IMR-90 (cell line): ENCODE measurements at regions not wholly inside any gene's neighbourhood (a gene's known extent, or its start where the extent isn't known, plus 50 kb on each side); places are given as distances from the start of the nearest gene placed in this dataset.

Source experiments
- ATAC-seq: fragments of 200-7000 bp; cut with Tn5 transposase; 2 replicates; pipeline ENCODE4 v1.9.1; 2020; ENCODE audit warnings: low read depth, mild to moderate bottlenecking, moderate library complexity
- BruUV-seq: library from RNA; stranded (reverse); fragments of 400-500 nt; replicated peaks from 2 replicates; lab custom pipeline; 2021; lab: Mats Ljungman, UMichigan
- CTCF ChIA-PET: fragments of 300-600 bp; formaldehyde crosslinking; extraction: SDS; loops from one replicate; lab custom pipeline; 2021; ENCODE audit warnings: antibody characterized with exemption; lab: Yijun Ruan, JAX
- POLR2A ChIA-PET: fragments of 300-600 bp; sonication (Branson Sonifier 250); formaldehyde crosslinking; loops from one replicate; lab custom pipeline; 2022; ENCODE audit warnings: antibody characterized with exemption; ENCODE audit not compliant: unreplicated experiment; lab: Charles Lee
- DNase-seq: peaks from one replicate; pipeline ENCODE4 v3.0.0; 2013
- H2AFZ ChIP-seq: replicated peaks from 2 replicates; pipeline ENCODE3; 2013; ENCODE audit warnings: low read length, mild to moderate bottlenecking; ENCODE audit not compliant: poor library complexity
- H2AK5ac ChIP-seq: 2 replicates; pipeline ENCODE4 v1.6.1; 2013; ENCODE audit warnings: low read depth, low read length, inconsistent platforms
- H2AK9ac ChIP-seq: replicated peaks from 2 replicates; pipeline ENCODE3; 2013; ENCODE audit warnings: mild to moderate bottlenecking, low read depth, low read length, moderate library complexity; ENCODE audit not compliant: poor library complexity
- H2BK120ac ChIP-seq: 2 replicates; pipeline ENCODE4 v1.6.1; 2013; ENCODE audit warnings: low read depth, low read length, inconsistent platforms
- H2BK15ac ChIP-seq: 3 replicates; pipeline ENCODE4 v1.6.1; 2013; ENCODE audit warnings: low read depth, low read length, inconsistent platforms
- H2BK20ac ChIP-seq: 2 replicates; pipeline ENCODE4 v1.6.1; 2013; ENCODE audit warnings: low read depth, mild to moderate bottlenecking, inconsistent platforms, low read length, moderate library complexity
- H2BK5ac ChIP-seq: 2 replicates; pipeline ENCODE4 v1.6.1; 2013; ENCODE audit warnings: mild to moderate bottlenecking, low read depth, low read length, inconsistent platforms; ENCODE audit not compliant: poor library complexity, severe bottlenecking
- H3K14ac ChIP-seq: replicated peaks from 2 replicates; pipeline ENCODE4 v1.6.1; 2013; ENCODE audit warnings: low read depth, low read length, inconsistent platforms
- H3K18ac ChIP-seq: 2 replicates; pipeline ENCODE4 v1.6.1; 2013; ENCODE audit warnings: low read depth, low read length, control low read depth
- H3K23ac ChIP-seq: 2 replicates; pipeline ENCODE4 v1.6.1; 2013; ENCODE audit warnings: low read depth, low read length, inconsistent platforms
- H3K27ac ChIP-seq: 2 replicates; pipeline ENCODE4 v1.5.1; 2013; ENCODE audit warnings: mild to moderate bottlenecking, control low read depth, low read length; ENCODE audit not compliant: insufficient read depth
- H3K27me3 ChIP-seq: 2 replicates; pipeline ENCODE4 v1.6.1; 2013; ENCODE audit warnings: low read length; ENCODE audit not compliant: control insufficient read depth, insufficient read depth
- H3K36me3 ChIP-seq: 2 replicates; pipeline ENCODE4 v1.6.1; 2013; ENCODE audit warnings: low read length, mixed read lengths; ENCODE audit not compliant: control insufficient read depth, insufficient read depth
- H3K4ac ChIP-seq: 2 replicates; pipeline ENCODE4 v1.6.1; 2013; ENCODE audit warnings: low read depth, low read length, inconsistent platforms
- H3K4me1 ChIP-seq: 2 replicates; pipeline ENCODE4 v1.6.1; 2013; ENCODE audit warnings: low read length, mixed read lengths; ENCODE audit not compliant: control insufficient read depth, insufficient read depth
- H3K4me2 ChIP-seq: 2 replicates; pipeline ENCODE4 v1.6.1; 2013; ENCODE audit warnings: low read depth, mild to moderate bottlenecking, control low read depth, low read length, moderate library complexity
- H3K4me3 ChIP-seq: 2 replicates; pipeline ENCODE4 v1.5.1; 2013; ENCODE audit warnings: low read depth, mild to moderate bottlenecking, control low read depth, low read length, moderate library complexity; ENCODE audit not compliant: insufficient read depth
- H3K56ac ChIP-seq: 2 replicates; pipeline ENCODE4 v1.6.1; 2013; ENCODE audit warnings: low read length, inconsistent platforms; ENCODE audit not compliant: insufficient read depth; ENCODE audit errors: extremely low read depth
- H3K79me1 ChIP-seq, 2 experiments: 2 replicates each; pipeline ENCODE4 v1.6.1; 2013; ENCODE audit warnings: low read length in 2 of 2, inconsistent platforms in 1 of 2, low read depth in 1 of 2
- H3K9ac ChIP-seq: 2 replicates; pipeline ENCODE4 v1.6.1; 2013; ENCODE audit warnings: low read depth, low read length, control low read depth
- H3K9me1 ChIP-seq: 2 replicates; pipeline ENCODE4 v1.6.1; 2013; ENCODE audit warnings: low read length, inconsistent platforms; ENCODE audit not compliant: insufficient read depth
- H3K9me3 ChIP-seq: 2 replicates; pipeline ENCODE4 v1.6.1; 2013; ENCODE audit warnings: low read length; ENCODE audit not compliant: control insufficient read depth, insufficient read depth
- H4K20me1 ChIP-seq: 2 replicates; pipeline ENCODE4 v1.6.1; 2013; ENCODE audit warnings: low read length, inconsistent platforms; ENCODE audit not compliant: insufficient read depth
- H4K5ac ChIP-seq: 2 replicates; pipeline ENCODE4 v1.6.1; 2013; ENCODE audit warnings: mild to moderate bottlenecking, low read depth, low read length, control low read depth
- H4K8ac ChIP-seq, 2 experiments: 2 replicates each; pipeline ENCODE4 v1.6.1; 2013; ENCODE audit warnings: low read depth in 2 of 2, low read length in 2 of 2, control low read depth in 1 of 2, inconsistent platforms in 1 of 2
- H4K91ac ChIP-seq: 2 replicates; pipeline ENCODE4 v1.6.1; 2013; ENCODE audit warnings: low read depth, low read length, inconsistent platforms; ENCODE audit not compliant: insufficient read depth
- CEBPB ChIP-seq: IDR thresholded peaks from 2 replicates; pipeline ENCODE4 v1.6.1; 2012; ENCODE audit warnings: low read depth, low read length, improper control_type of control experiment
- ELK1 ChIP-seq: fragments of 150-350 bp; IDR thresholded peaks from 2 replicates; pipeline ENCODE4 v1.6.1; 2016; ENCODE audit warnings: low read depth, mild to moderate bottlenecking, low read length, moderate library complexity, borderline replicate concordance
- WGBS, 2 experiments: methylation state at CpG; one replicate each; pipeline versions ENCODE4 v1.1.5 to v1.1.7; 2013; ENCODE audit warnings: missing lambda C conversion rate in 2 of 2; ENCODE audit not compliant: insufficient read length in 1 of 2; ENCODE audit errors: extremely low coverage in 2 of 2; 5-methylcytosine and 5-hydroxymethylcytosine counted together
- dilution Hi-C: fragments of 300-500 bp; cut with HindIII; formaldehyde crosslinking; loops from one replicate; pipeline ENCODE4 v1.14.3; 2018; ENCODE audit warnings: low sequenced_read_pairs; ENCODE audit not compliant: unreplicated experiment
- in situ Hi-C: fragments of 300-500 bp; cut with MboI; formaldehyde crosslinking; loops from 3 replicates; pipeline ENCODE4 v1.14.3; 2019; ENCODE audit warnings: low sequenced_read_pairs, inconsistent platforms, mixed read lengths
- intact Hi-C: fragments of 100-400 bp; cut with micrococcal nuclease; formaldehyde crosslinking; loops from 2 replicates; pipeline ENCODE4 v1.10.0; 2022

- ChIA-PET CTCF (interaction anchor here (0.6 kb wide), 1 partner anchor 14 kb away, joined by 7 read pairs; no protein-coding TSS in a partner anchor), POLR2A (no interaction called here)
- Histone ChIP-seq H2BK20ac (no peak overlapping the region), H3K4ac (no peak overlapping the region), H3K56ac (no peak overlapping the region), H3K9ac (no peak overlapping the region), H3K9me1 (no peaks in the 10 kb centered on the region), H3K23ac (no peak overlapping the region), H2AK5ac (no peak overlapping the region), H3K4me1 (peaks cover 2% of the 10 kb centered on the region; the same call in 1 of the 2 replicates), H3K18ac (no peak overlapping the region), H2BK5ac (no peak overlapping the region), H3K36me3 (no peaks in the 10 kb centered on the region), H3K9me3 (no peaks in the 10 kb centered on the region), H4K20me1 (no peaks in the 10 kb centered on the region), H2AFZ (no peak overlapping the region), H3K14ac (no peak overlapping the region), H3K27ac (no peak overlapping the region), H2AK9ac (no peak overlapping the region), H3K4me2 (no peak overlapping the region), H2BK120ac (no peak overlapping the region), H3K79me1 (no peaks in the 10 kb centered on the region), H3K27me3 (peaks cover 3% of the 10 kb centered on the region), H2BK15ac (no peak overlapping the region), H4K91ac (no peak overlapping the region), H3K4me3 (no peak overlapping the region), H4K8ac (no peak overlapping the region), H4K5ac (no peak overlapping the region)
- peak; percentile 56 for DNase-seq
- ATAC-seq, result no peak
- in situ Hi-C loops, result no loop called here
- TF ChIP-seq ELK1 (no peak), CEBPB (peak; percentile 79)
- dilution Hi-C loops, result no loop called here
- intact Hi-C loops, result no loop called here
- BruUV-seq, result no TSS peak
- WGBS, 2 experiments, result no CpG with 5 or more reads among the region's 4 CpGs
Measured at GRCh38 chr5:124193371-124193789, 553.1 kb downstream of the ZNF608 start.
